IMR-90 (cell line): ENCODE measurements at regions not wholly inside any gene's neighbourhood (a gene's known extent, or its start where the extent isn't known, plus 50 kb on each side); places are given as distances from the start of the nearest gene placed in this dataset.

Source experiments
- ATAC-seq: fragments of 200-7000 bp; cut with Tn5 transposase; 2 replicates; pipeline ENCODE4 v1.9.1; 2020; ENCODE audit warnings: low read depth, mild to moderate bottlenecking, moderate library complexity
- BruUV-seq: library from RNA; stranded (reverse); fragments of 400-500 nt; replicated peaks from 2 replicates; lab custom pipeline; 2021; lab: Mats Ljungman, UMichigan
- CTCF ChIA-PET: fragments of 300-600 bp; formaldehyde crosslinking; extraction: SDS; loops from one replicate; lab custom pipeline; 2021; ENCODE audit warnings: antibody characterized with exemption; lab: Yijun Ruan, JAX
- POLR2A ChIA-PET: fragments of 300-600 bp; sonication (Branson Sonifier 250); formaldehyde crosslinking; loops from one replicate; lab custom pipeline; 2022; ENCODE audit warnings: antibody characterized with exemption; ENCODE audit not compliant: unreplicated experiment; lab: Charles Lee
- DNase-seq: peaks from one replicate; pipeline ENCODE4 v3.0.0; 2013
- H2AFZ ChIP-seq: replicated peaks from 2 replicates; pipeline ENCODE3; 2013; ENCODE audit warnings: low read length, mild to moderate bottlenecking; ENCODE audit not compliant: poor library complexity
- H2AK5ac ChIP-seq: 2 replicates; pipeline ENCODE4 v1.6.1; 2013; ENCODE audit warnings: low read depth, low read length, inconsistent platforms
- H2AK9ac ChIP-seq: replicated peaks from 2 replicates; pipeline ENCODE3; 2013; ENCODE audit warnings: mild to moderate bottlenecking, low read depth, low read length, moderate library complexity; ENCODE audit not compliant: poor library complexity
- H2BK120ac ChIP-seq: 2 replicates; pipeline ENCODE4 v1.6.1; 2013; ENCODE audit warnings: low read depth, low read length, inconsistent platforms
- H2BK15ac ChIP-seq: 3 replicates; pipeline ENCODE4 v1.6.1; 2013; ENCODE audit warnings: low read depth, low read length, inconsistent platforms
- H2BK20ac ChIP-seq: 2 replicates; pipeline ENCODE4 v1.6.1; 2013; ENCODE audit warnings: low read depth, mild to moderate bottlenecking, inconsistent platforms, low read length, moderate library complexity
- H2BK5ac ChIP-seq: 2 replicates; pipeline ENCODE4 v1.6.1; 2013; ENCODE audit warnings: mild to moderate bottlenecking, low read depth, low read length, inconsistent platforms; ENCODE audit not compliant: poor library complexity, severe bottlenecking
- H3K14ac ChIP-seq: replicated peaks from 2 replicates; pipeline ENCODE4 v1.6.1; 2013; ENCODE audit warnings: low read depth, low read length, inconsistent platforms
- H3K18ac ChIP-seq: 2 replicates; pipeline ENCODE4 v1.6.1; 2013; ENCODE audit warnings: low read depth, low read length, control low read depth
- H3K23ac ChIP-seq: 2 replicates; pipeline ENCODE4 v1.6.1; 2013; ENCODE audit warnings: low read depth, low read length, inconsistent platforms
- H3K27ac ChIP-seq: 2 replicates; pipeline ENCODE4 v1.5.1; 2013; ENCODE audit warnings: mild to moderate bottlenecking, control low read depth, low read length; ENCODE audit not compliant: insufficient read depth
- H3K27me3 ChIP-seq: 2 replicates; pipeline ENCODE4 v1.6.1; 2013; ENCODE audit warnings: low read length; ENCODE audit not compliant: control insufficient read depth, insufficient read depth
- H3K36me3 ChIP-seq: 2 replicates; pipeline ENCODE4 v1.6.1; 2013; ENCODE audit warnings: low read length, mixed read lengths; ENCODE audit not compliant: control insufficient read depth, insufficient read depth
- H3K4ac ChIP-seq: 2 replicates; pipeline ENCODE4 v1.6.1; 2013; ENCODE audit warnings: low read depth, low read length, inconsistent platforms
- H3K4me1 ChIP-seq: 2 replicates; pipeline ENCODE4 v1.6.1; 2013; ENCODE audit warnings: low read length, mixed read lengths; ENCODE audit not compliant: control insufficient read depth, insufficient read depth
- H3K4me2 ChIP-seq: 2 replicates; pipeline ENCODE4 v1.6.1; 2013; ENCODE audit warnings: low read depth, mild to moderate bottlenecking, control low read depth, low read length, moderate library complexity
- H3K4me3 ChIP-seq: 2 replicates; pipeline ENCODE4 v1.5.1; 2013; ENCODE audit warnings: low read depth, mild to moderate bottlenecking, control low read depth, low read length, moderate library complexity; ENCODE audit not compliant: insufficient read depth
- H3K56ac ChIP-seq: 2 replicates; pipeline ENCODE4 v1.6.1; 2013; ENCODE audit warnings: low read length, inconsistent platforms; ENCODE audit not compliant: insufficient read depth; ENCODE audit errors: extremely low read depth
- H3K79me1 ChIP-seq, 2 experiments: 2 replicates each; pipeline ENCODE4 v1.6.1; 2013; ENCODE audit warnings: low read length in 2 of 2, inconsistent platforms in 1 of 2, low read depth in 1 of 2
- H3K9ac ChIP-seq: 2 replicates; pipeline ENCODE4 v1.6.1; 2013; ENCODE audit warnings: low read depth, low read length, control low read depth
- H3K9me1 ChIP-seq: 2 replicates; pipeline ENCODE4 v1.6.1; 2013; ENCODE audit warnings: low read length, inconsistent platforms; ENCODE audit not compliant: insufficient read depth
- H3K9me3 ChIP-seq: 2 replicates; pipeline ENCODE4 v1.6.1; 2013; ENCODE audit warnings: low read length; ENCODE audit not compliant: control insufficient read depth, insufficient read depth
- H4K20me1 ChIP-seq: 2 replicates; pipeline ENCODE4 v1.6.1; 2013; ENCODE audit warnings: low read length, inconsistent platforms; ENCODE audit not compliant: insufficient read depth
- H4K5ac ChIP-seq: 2 replicates; pipeline ENCODE4 v1.6.1; 2013; ENCODE audit warnings: mild to moderate bottlenecking, low read depth, low read length, control low read depth
- H4K8ac ChIP-seq, 2 experiments: 2 replicates each; pipeline ENCODE4 v1.6.1; 2013; ENCODE audit warnings: low read depth in 2 of 2, low read length in 2 of 2, control low read depth in 1 of 2, inconsistent platforms in 1 of 2
- H4K91ac ChIP-seq: 2 replicates; pipeline ENCODE4 v1.6.1; 2013; ENCODE audit warnings: low read depth, low read length, inconsistent platforms; ENCODE audit not compliant: insufficient read depth
- MXI1 ChIP-seq: IDR thresholded peaks from 2 replicates; pipeline ENCODE4 v1.6.1; 2012; ENCODE audit warnings: low read depth, mild to moderate bottlenecking, low read length, moderate library complexity, borderline replicate concordance
- RAD21 ChIP-seq: IDR thresholded peaks from 2 replicates; pipeline ENCODE4 v1.6.1; 2012; ENCODE audit warnings: low read length, improper control_type of control experiment
- RCOR1 ChIP-seq: IDR thresholded peaks from 2 replicates; pipeline ENCODE4 v1.6.1; 2012; ENCODE audit warnings: mild to moderate bottlenecking, low read length, improper control_type of control experiment; ENCODE audit not compliant: insufficient replicate concordance
- WGBS, 2 experiments: methylation state at CpG; one replicate each; pipeline versions ENCODE4 v1.1.5 to v1.1.7; 2013; ENCODE audit warnings: missing lambda C conversion rate in 2 of 2; ENCODE audit not compliant: insufficient read length in 1 of 2; ENCODE audit errors: extremely low coverage in 2 of 2; 5-methylcytosine and 5-hydroxymethylcytosine counted together
- dilution Hi-C: fragments of 300-500 bp; cut with HindIII; formaldehyde crosslinking; loops from one replicate; pipeline ENCODE4 v1.14.3; 2018; ENCODE audit warnings: low sequenced_read_pairs; ENCODE audit not compliant: unreplicated experiment
- in situ Hi-C: fragments of 300-500 bp; cut with MboI; formaldehyde crosslinking; loops from 3 replicates; pipeline ENCODE4 v1.14.3; 2019; ENCODE audit warnings: low sequenced_read_pairs, inconsistent platforms, mixed read lengths
- intact Hi-C: fragments of 100-400 bp; cut with micrococcal nuclease; formaldehyde crosslinking; loops from 2 replicates; pipeline ENCODE4 v1.10.0; 2022

DNA sequence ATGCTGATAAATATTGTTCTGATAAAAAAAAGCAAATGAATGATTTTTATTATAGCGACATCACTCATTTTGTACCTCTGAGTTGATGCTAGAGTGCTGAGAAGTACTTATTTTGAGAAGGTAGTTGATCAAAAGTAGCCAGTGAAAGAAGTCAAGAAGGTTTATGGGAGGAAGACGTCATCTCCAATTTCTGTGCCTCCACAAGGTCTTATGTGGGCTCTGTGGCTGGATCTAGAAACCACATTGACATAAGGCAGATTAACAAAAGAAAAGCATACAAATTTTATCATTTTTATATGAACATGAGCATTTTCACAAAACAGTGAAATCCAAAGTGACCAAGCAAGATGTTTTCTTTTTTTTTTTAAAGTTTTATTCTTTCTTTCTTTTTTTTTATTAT, 289.5 kb upstream of the FAR2 start:
- H3K4me2 ChIP-seq = no peak overlapping the region

More for the DNA sequence above, 289.5 kb upstream of the FAR2 start:
- Histone ChIP-seq H4K91ac (no peak overlapping the region), H3K14ac (no peak overlapping the region), H3K4me1 (no peaks in the 10 kb centered on the region), H3K9me1 (no peaks in the 10 kb centered on the region), H3K9me3 (no peaks in the 10 kb centered on the region), H2BK5ac (no peak overlapping the region), H3K4ac (no peak overlapping the region), H3K27ac (no peak overlapping the region), H2BK15ac (no peak overlapping the region), H4K5ac (no peak overlapping the region), H2AK9ac (no peak overlapping the region), H3K27me3 (no peaks in the 10 kb centered on the region), H3K79me1 (no peaks in the 10 kb centered on the region), H4K20me1 (no peaks in the 10 kb centered on the region), H3K18ac (no peak overlapping the region), H2AFZ (no peak overlapping the region), H2BK20ac (no peak overlapping the region), H3K36me3 (no peaks in the 10 kb centered on the region), H3K56ac (no peak overlapping the region), H2BK120ac (no peak overlapping the region), H4K8ac (no peak overlapping the region), H3K9ac (no peak overlapping the region), H3K4me3 (no peak overlapping the region), H3K23ac (no peak overlapping the region), H2AK5ac (no peak overlapping the region)
- BruUV-seq = no TSS peak
- TF ChIP-seq MXI1 (no peak), RAD21 (no peak), RCOR1 (no peak)
- ATAC-seq (no peak), DNase-seq (no peak)
- in situ Hi-C loops = no loop called here
- intact Hi-C loops = no loop called here
- dilution Hi-C loops = no loop called here
- WGBS, 2 experiments = no CpG with 5 or more reads among the region's 2 CpGs
- POLR2A ChIA-PET = no interaction called here
- CTCF ChIA-PET = no interaction called here
